ENCODE measurements at regions not wholly inside any gene's neighbourhood (a gene's known extent, or its start where the extent isn't known, plus 50 kb on each side); places are given as distances from the start of the nearest gene placed in this dataset.

DNA sequence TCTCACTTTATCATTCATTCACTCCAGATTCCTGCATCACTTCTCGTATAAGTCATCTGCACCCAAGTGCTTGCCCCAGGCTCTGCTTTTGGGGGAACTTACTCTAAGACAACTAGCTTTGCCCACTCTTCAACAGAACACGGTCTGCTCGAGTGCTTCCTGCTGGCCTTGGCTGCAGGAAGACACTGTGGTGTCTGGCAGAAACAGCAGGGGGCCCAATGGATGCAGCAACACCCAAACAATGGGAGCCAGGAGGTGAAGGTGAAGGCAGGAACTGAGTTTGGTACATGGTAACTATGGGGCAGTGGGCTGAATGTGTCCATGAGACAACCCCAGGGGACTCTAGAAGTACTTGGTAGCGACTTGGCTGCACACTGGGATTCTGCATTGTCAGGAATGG, 344.0 kb downstream of the REEP3 start:
- ATAC-seq = no peak

DNA sequence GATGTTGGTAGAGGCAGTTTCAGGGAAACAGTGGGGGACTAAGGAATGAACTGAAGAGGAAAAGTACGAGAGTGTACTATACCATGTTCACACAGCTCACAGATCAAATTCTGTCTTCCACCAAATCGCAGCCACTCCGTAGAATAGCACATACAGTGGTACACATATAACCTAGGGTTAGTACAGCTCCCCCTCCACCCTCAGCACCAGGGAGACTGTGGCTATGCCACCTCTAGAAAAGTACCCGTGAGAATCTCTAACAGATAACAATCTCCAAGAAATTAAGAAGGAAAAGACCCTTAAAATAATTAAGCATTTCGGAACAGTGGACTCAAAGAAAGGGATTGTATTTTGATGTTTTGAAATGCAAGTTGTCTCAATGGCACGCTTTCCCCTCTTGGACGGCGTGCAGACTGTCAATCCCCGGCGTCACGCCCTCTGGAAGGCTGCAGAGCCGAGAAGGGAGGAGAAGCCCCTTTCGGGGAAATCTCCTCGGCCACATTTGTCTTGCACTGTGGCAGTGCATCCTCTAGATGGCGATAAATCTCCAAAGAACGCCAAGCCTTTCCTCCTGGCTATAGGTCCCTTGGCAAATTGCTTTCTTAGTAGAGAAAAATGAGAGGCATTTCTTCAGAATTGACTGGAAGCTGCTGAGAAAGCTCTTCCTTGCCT, 345.0 kb downstream of the REEP3 start:
- peak; percentile 43 to 56 for ATAC-seq

DNA sequence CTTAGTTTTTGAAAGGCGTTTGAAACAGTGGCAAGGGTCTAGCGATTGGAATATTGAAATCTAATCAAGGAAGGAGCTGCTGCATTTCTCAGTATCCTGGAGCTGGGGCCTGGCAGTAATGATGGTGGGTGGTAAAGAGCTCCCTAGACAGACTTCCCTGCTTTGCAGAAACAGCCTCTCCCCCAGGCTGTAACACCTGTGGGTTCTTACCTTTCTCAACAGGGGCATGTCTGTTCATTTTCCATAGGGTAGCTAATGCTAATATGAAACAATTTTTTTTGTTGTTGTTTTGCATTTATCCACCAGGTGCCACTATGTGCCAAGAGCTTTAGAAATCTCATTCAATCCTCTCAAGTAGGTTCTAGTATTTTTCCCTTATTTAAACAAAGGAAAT, 345.5 kb downstream of the REEP3 start:
- no peak for ATAC-seq

DNA sequence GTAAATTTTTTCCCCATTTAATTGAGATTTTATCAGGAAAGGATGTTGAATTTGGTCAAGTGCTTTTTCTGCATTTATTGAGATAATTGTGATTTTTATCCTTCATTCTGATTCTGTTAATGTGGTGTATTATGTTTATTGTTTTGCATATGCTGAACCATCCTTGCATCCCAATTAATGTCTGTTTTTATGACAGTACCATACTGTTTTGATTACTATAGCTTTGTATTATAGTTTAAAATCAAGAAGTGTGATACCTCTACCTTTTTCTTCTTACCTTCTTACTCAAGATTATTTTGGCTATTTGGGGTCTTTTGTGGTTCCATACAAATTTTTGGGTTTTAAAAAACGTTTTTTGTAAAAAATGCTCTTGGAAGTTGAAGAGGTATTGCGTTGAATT, 357.2 kb downstream of the REEP3 start:
- no peak for ATAC-seq

DNA sequence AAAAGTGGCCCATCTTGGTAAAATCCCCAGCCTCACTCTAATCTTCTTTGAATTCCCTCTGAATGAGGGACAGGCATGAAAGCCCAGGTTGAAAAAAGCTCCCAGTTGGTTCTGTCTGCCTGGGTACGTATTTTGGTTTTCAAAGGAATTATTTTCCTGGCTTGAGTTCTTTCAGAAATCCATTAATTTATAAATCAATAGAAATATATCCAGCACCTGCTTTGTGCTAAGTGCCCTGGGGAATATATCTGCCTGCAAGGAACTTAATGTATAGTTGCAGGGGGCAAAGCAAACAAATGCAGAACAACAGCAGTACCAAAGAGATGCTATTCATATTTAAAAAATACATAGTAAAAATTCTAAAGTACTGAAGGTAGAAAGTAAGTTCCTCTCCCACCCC, 362.7 kb downstream of the REEP3 start:
- ATAC-seq = no peak

DNA sequence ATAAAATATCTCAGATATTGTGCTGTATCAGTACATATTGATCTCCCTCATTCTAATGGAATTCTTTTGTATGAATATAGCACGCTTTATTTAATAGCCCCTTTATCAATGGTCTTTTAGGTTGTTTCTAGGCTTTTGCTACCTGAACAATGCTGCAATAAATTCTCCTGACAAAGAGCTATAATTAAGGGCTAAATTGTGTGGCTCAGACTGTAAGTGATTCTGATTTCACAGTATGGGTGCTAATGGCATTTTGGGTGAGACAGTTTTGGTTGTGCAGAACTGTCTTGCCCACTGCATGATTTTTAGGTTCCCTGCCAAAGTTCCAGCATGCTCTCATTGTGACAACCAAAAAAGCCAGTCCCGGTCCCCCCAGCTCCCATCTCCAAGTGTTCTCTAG, 363.2 kb downstream of the REEP3 start:
- ATAC-seq = no peak

DNA sequence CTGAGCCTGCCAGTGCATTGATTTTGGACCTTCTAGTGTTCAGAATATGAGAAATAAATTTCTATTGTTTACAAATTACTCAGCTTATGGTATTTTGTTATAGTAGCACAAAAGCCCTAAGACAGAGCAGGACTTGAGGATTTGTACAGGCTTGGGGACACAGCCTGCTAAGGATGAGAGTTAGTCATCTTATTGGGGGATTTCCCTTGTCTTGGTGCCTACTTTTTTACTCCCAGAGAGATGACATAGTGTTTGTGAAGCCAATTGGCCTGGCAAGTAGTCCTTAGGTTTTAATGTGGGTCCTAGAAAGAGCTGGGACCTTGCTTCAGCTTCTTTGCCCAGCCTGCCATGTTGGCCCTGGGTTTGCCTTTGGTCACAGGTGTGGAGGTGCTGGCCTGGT, 364.0 kb downstream of the REEP3 start:
- ATAC-seq = no peak

DNA sequence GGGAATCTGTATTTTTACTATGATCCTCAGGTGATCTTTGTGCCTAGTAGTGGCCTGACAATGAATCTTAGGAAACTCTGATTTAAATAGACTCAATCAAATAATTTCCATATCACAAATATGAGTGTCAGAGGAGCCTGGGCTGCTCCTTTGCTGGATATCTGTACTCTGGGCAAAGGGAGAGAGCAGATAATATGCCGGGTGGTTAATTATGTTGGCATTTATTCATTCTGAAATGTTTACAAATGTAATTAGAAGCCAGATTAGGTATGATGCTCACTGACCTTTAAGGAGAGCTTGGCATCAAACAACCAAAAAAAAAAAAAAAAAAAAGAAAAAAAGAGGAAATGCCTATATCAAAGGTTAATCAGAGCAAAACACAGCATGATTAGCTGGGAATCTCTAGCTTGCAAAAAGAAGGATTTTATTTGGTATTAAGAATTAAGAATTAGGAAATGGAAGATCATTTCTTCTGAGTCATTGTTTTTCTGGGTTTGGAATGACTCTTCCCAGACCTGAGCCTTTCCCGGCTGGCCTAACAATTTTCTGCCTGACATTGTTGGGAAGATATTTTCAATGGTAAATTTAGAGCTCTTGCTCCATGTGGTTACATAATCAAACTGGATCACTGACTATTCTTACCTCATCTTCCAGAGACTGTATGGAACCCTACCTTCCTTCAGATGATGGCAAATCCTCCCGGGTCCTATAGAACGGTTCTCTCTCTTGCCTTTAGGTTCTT, 365.3 kb downstream of the REEP3 start:
- no peak for ATAC-seq

DNA sequence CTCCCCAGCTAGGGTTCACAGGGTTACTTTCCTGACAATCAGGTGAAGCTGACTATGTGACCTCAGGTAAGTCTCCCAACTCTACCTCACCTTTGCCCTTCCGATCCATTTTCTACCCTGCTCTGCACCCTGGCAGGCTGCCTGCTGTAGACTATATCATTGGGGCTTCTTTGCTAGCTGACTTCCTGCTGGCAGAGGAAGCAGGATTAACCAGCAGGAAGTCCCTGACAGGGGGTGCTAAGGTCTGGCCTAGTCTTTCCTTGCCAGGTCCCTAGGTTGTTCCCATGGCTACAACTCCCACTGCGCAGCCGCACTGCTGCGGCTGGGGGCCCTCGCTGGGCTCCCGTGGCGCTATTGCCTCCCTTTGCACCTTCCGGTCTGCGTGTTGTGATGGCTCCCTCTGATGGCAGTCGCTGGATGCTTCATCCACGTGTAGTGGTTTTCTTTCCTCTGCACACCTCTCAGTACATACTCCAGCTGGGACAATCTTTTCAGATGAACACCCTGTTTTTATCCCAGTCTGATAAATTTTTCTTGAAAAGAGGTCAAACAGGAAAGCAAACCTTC, 365.9 kb downstream of the REEP3 start:
- ATAC-seq = no peak

DNA sequence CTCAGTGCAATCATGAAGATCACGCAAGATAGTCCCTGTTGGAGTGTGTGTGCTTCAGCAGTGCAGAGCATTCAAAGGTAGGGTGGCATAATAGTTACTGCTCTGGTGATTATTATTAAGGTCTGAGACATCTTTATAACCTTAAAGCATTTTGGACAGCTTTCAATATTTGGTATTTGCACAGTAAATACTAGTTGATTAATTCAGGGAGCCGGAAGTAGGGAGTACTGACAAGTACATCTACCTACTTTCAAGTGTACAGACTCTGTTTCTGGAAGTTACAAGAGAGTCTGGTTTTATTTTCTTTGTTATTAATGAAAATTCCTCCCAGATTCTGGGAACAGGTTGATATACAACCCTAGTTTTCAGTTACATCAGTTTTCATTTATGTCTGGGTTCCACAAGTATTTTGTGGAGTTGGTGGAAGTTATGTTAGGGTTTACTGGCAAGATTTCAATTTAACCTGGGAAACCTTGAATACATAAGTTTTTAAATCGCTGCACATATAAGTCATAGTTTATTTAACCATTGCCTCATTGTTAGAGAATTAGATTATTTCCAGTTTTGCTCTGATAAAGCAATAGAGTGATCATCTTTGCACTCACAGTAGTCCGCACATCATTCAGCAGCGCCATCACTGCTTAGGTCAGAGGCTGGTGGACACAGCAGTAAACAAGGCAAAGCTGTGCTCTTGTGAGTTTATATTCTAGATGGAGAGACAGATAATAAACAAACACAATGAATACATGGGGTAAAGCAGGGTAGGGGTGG, 366.6 kb downstream of the REEP3 start:
- ATAC-seq = no peak

DNA sequence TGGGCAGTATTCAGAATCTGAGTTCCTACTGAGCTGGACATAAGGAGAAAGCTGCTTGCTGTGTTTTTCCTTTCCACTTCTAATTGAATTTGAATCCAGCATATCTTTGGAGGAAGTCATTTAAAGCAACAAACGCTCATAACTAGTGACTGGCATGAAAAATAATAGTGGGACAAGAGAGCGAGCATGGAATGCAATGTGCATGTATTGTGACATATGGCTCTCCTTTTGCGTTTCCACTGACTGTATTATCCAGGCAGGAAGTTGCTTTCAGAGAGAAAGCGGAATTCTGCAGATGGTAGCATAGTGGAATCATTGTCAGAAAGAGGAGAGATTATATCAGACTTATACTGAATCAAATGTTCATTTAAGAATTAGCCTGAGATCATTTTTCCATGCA, 368.6 kb downstream of the REEP3 start:
- ATAC-seq = no peak

DNA sequence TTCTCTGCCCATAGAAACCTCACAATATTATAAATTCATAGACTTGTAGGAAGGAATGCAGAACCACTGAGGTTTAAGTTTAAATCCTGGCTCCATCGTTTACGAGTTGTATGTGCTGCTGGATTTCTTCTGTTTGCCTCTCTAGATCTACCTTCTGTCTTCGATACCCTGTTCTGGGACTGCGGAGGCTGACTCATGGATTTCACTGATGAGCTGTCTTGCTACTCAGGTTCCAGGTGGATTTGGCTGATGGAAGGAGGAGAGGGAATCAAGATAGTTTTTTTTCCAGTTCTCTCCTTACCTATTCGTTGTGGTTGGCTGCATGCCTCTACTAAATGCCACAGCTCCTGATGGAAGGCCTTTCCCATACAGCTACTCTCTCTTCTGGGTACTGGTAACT, 375.8 kb downstream of the REEP3 start:
- ATAC-seq = no peak

DNA sequence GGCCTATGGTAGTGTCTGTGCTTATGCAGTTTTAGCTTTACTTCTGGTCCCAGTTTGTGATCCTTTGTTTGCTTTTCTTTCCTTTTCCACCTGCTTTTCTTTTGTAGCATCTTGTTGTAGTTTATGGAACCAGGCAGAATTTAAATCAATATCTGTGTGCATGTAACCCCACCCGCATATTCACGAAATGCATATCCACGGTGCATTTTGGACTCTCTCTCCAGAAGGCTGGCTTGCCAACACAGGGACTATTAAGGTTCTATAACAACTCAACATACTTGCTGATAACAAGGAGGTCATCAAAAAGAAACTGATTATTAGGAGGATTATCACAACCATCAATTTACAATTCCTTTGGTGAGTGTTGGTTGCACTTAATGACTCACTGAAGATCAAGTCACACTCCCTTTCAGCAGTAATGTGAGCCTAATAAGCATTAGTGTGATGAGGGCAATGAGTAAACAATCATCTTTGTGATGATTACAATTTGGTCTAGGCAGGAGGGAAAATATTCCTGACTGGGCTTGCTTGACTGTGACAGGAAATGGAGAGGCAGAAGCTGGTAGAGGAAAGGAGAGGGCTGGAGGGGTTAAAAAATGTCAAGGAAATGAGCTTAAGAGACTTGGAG, 378.6 kb downstream of the REEP3 start:
- no peak for ATAC-seq

DNA sequence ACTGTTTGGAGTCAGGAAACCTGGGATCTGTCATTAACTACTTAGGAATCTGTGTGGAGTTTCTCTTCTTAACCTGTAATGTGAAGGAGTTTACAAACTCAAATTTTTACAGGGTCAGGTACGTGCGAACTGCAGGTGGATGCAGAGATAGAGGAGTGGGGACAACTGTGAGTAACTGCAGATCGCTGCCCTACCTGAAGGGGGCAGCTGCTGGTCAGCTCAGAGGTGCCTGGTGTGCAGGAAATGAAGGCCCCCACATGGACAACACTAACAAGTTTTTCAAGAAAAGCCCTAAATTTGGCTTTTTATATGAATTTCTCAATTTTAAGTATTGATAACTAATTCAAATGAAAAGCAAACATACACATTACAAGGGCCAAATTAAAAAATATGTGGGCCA, 380.0 kb downstream of the REEP3 start:
- no peak for ATAC-seq

DNA sequence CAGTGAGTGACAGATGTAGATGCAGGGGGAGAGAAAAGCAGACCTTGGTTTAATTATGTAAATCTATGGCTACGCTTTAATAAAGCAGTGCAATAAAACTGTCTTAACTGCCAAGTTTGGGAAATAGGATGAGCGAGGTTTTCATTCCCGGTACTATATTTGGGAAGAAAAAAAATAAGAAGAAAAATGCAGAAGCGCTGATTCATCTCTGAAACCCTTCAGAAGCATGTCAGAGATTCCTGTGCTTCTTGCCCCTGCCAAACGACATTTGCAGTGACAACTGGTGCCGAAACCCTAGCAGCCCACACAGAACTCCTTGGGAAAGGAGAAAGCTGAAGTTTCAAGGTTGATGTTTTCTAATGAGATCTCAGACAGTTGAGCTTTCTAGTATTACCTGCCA, 380.7 kb downstream of the REEP3 start:
- no peak for ATAC-seq

DNA sequence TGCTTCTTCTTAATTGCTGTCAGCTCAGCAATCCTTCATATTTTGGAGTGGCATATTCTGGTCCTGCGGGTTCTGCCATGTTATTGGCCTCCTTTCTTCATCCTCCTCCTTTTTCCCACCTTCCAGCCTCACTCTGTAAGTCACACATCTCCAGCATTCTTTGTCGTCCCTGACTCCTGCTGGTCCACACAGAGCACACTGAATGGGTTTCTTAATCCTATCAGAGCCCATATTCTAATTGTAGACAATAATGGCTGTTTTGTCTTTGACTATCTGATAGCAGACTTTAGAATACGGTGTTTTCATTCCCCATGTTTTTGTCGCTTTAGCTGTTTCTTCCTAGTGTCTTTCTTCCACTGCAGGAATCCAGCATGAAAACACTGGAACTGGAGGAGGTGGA, 389.6 kb downstream of the REEP3 start:
- no peak for ATAC-seq

DNA sequence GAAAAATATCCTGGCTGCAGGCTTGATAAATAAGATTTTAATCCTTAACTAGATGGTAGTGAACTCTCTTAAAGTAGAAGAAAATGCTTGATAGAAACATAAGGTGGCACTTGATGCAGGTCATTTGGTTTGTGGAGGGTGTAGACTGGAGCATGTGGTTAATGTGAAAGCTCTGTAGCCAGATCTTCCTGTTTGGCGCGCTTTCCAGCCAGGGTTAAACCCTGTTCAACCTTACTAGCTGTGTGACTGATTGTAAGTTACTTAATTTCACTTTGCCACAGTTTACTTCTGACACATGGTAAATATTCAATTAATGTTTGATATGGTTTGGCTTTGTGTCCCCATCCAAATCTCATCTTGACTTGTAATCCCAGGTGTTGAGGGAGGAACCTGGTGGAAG, 394.0 kb downstream of the REEP3 start:
- ATAC-seq = no peak

DNA sequence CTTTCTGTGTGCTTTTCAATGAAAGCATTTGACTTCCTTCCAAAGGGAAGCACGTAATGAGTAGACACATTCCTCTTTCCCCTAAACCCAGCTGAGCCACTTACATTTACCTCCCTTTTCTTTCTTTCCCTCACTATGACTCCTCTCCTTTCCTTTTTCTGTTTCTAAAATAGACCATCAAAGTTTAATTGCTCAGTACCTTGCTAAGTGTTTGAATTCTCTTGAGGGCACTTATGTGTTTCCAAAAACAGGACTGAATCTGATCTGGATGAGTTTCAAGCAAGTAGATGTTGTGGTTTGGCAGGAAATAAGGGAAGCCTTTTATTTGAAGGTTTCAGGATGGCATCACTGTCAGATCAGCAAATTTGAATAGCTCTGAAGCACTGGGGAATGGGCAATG, 396.2 kb downstream of the REEP3 start:
- ATAC-seq = no peak

DNA sequence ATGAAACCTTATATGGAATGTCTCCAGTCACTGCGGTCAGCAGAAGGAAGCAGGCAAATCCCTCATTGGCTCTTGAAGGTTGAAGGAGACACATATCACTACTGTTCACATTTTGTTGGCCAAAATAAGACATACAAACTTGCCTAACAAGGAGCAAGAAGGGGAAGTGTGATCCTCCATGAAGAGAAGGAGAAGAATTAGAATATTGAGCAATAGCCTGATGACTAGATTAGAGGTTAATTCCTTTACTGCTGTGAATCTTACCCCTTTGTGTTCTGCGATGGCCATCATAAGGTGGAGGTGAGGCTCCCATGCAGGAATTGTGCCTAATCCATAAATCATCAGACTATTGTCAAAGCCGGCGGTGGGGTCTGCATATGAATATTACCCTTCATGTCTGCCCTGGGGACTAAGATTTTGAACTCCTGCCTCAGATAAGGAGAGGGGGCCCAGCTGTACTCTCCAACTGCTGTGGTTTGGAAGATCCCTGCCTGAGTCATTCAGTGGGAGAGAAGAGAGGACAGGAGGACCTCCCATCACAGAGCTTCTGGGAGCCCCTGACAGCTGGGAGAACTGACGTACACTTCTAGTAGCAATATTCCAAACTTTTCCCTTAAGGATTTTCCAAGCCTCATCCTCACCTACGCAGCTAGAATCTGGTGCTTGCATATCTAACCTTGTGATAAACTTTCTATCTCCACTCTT, 398.5 kb downstream of the REEP3 start:
- no peak for ATAC-seq

DNA sequence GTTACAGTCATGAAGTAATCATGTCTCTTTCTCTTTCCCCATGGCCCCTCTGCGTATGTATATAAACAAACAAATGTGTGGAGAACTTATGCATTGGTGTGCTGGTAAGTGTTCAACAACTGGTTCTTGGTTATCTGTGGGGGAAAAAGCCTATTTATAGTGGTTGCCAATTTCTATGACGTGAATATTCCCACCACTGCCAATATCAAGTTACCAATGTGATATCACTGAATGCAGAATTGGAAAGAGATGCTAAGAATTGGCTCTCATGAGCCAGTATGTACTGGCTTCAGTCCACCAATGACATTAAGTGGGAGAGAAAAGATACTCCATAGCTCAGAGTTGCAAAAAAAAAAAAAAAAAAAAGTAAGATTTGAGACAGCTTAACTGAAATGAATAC, 399.7 kb downstream of the REEP3 start:
- no peak for ATAC-seq

DNA sequence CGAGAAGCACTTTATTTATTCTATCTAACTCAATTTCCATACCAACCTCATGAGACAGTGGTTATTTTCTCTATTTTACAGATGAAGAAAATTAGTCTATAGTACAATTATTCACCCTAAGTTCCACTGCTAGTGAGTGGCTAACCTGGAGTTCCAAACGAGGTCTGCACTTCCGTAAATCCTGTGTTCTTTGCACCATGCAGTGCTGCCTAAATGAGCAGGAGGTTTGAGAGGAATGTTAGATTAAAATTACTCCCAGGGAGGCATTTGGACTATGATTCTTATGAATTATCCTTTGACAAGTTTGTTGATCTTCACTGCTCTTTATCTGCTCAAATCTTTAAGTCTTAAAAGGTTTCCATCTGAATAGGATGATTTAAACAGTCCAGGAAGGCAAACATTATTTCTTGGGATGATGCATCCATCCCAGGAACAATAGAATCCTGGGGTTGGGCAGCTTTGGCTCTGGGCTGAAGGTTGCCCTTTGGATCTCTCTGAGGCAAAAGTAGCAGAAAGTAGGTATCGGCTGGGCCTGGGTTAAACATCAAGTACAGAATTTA, 400.8 kb downstream of the REEP3 start:
- no peak for ATAC-seq

Data from activated CD4-positive, CD25-positive, alpha-beta regulatory T cell treated with anti-CD3 and anti-CD28 coated beads, Interleukin-2, amount 50 U/mL, for 24 hours (primary cell).